ENCODE measurements at regions not wholly inside any gene's neighbourhood (a gene's known extent, or its start where the extent isn't known, plus 50 kb on each side); places are given as distances from the start of the nearest gene placed in this dataset.

GRCh38 chr2:81981585-81981984 is 1677.0 kb upstream of the LRRTM1 start:
- DNase-seq: no peak

GRCh38 chr2:81979086-81979485 is 1674.5 kb upstream of the LRRTM1 start:
- DNase-seq: no peak

GRCh38 chr2:81976998-81977397 is 1672.4 kb upstream of the LRRTM1 start:
- no peak for DNase-seq

- no peak for DNase-seq
Measured at GRCh38 chr2:81974216-81974615, 1669.7 kb upstream of the LRRTM1 start.

GRCh38 chr2:81942876-81943275 is 1638.3 kb upstream of the LRRTM1 start:
- DNase-seq: no peak

- no peak for DNase-seq
Measured at GRCh38 chr2:81942136-81942680, 1637.7 kb upstream of the LRRTM1 start.

- no peak for DNase-seq
Measured at GRCh38 chr2:81940266-81940955, 1635.9 kb upstream of the LRRTM1 start.

- DNase-seq: no peak
Measured at GRCh38 chr2:81937944-81938343, 1633.4 kb upstream of the LRRTM1 start.

GRCh38 chr2:81903534-81903933 is 1599.0 kb upstream of the LRRTM1 start:
- no peak for DNase-seq

- no peak for DNase-seq
Measured at GRCh38 chr2:81901017-81901416, 1596.5 kb upstream of the LRRTM1 start.

GRCh38 chr2:81895620-81896250 is 1591.2 kb upstream of the LRRTM1 start:
- no peak for DNase-seq

GRCh38 chr2:81894451-81894990 is 1590.0 kb upstream of the LRRTM1 start:
- no peak for DNase-seq

- DNase-seq: no peak
Measured at GRCh38 chr2:81876624-81877023, 1572.1 kb upstream of the LRRTM1 start.

- no peak for DNase-seq
Measured at GRCh38 chr2:81872006-81872405, 1567.5 kb upstream of the LRRTM1 start.

- no peak for DNase-seq
Measured at GRCh38 chr2:81870119-81870518, 1565.6 kb upstream of the LRRTM1 start.

- DNase-seq: no peak
Measured at GRCh38 chr2:81858998-81859397, 1554.4 kb upstream of the LRRTM1 start.

- no peak for DNase-seq
Measured at GRCh38 chr2:81853341-81853740, 1548.8 kb upstream of the LRRTM1 start.

GRCh38 chr2:81852651-81853050 is 1548.1 kb upstream of the LRRTM1 start:
- no peak for DNase-seq

GRCh38 chr2:81839780-81840179 is 1535.2 kb upstream of the LRRTM1 start:
- no peak for DNase-seq

- no peak for DNase-seq
Measured at GRCh38 chr2:81835321-81836000, 1530.9 kb upstream of the LRRTM1 start.

- no peak for DNase-seq
Measured at GRCh38 chr2:81786811-81787210, 1482.3 kb upstream of the LRRTM1 start.

- no peak for DNase-seq
Measured at GRCh38 chr2:81767187-81767912, 1462.8 kb upstream of the LRRTM1 start.

GRCh38 chr2:81747481-81748070 is 1443.0 kb upstream of the LRRTM1 start:
- DNase-seq: no peak
